GM12874 (cell line): ENCODE measurements at regions not wholly inside any gene's neighbourhood (a gene's known extent, or its start where the extent isn't known, plus 50 kb on each side); places are given as distances from the start of the nearest gene placed in this dataset.
A peak's percentile ranks its signal among the peaks of the same experiment; 100 is the strongest.

Experiments used
- TF ChIP-seq, protein P1 (sequence below): IDR thresholded peaks from 2 replicates; pipeline ENCODE4 v1.5.1; 2011; ENCODE audit warnings: low read depth, mild to moderate bottlenecking, control low read depth, low read length, moderate library complexity; ENCODE audit not compliant: insufficient read depth

DNA sequence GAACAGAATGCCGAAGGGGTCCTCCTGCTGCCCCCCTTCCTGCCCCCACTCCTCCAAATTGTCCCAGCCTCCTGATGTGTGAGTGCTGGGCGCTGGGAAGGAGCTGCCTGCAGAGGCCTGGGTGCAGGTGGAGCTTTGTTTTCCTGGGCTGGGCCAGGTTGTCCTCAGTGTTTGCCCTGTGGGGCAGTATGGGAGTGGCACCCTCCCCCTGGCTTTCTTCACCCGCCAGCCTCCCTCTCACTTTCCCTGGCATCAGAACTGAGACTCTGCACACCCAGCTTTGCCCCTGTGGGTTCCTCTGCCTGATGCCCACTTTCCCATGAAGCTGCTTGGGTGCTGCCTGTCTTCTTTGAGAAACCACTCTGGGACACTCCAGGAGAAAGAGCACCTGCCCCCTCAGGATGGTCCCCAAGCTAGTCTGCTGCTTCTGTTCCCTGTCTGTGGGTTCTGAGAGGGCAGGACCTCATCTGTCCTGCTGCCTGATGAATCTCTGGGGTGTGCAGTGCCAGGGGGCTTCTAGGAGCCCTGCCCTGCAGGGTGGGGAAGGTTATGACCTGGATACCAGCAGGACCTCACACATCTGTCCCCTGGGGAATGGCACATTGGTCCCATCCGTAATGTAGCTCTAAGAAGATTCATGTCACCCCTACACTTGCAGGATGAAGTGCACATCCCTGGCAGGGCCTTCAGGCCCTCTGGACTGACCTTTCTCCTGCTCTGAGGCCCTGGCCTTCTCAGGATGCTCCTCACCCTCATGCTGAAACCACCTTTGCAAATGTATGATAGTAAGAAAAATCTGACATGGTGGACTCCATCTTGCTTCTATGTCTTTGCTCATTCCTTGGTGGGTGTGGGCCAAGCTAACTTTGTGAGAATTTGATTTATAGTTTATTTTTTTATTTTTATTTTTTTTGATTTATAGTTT lies 146.8 kb upstream of the HS6ST1 start:
- TF ChIP-seq, protein P1, sequence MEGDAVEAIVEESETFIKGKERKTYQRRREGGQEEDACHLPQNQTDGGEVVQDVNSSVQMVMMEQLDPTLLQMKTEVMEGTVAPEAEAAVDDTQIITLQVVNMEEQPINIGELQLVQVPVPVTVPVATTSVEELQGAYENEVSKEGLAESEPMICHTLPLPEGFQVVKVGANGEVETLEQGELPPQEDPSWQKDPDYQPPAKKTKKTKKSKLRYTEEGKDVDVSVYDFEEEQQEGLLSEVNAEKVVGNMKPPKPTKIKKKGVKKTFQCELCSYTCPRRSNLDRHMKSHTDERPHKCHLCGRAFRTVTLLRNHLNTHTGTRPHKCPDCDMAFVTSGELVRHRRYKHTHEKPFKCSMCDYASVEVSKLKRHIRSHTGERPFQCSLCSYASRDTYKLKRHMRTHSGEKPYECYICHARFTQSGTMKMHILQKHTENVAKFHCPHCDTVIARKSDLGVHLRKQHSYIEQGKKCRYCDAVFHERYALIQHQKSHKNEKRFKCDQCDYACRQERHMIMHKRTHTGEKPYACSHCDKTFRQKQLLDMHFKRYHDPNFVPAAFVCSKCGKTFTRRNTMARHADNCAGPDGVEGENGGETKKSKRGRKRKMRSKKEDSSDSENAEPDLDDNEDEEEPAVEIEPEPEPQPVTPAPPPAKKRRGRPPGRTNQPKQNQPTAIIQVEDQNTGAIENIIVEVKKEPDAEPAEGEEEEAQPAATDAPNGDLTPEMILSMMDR = no peak

DNA sequence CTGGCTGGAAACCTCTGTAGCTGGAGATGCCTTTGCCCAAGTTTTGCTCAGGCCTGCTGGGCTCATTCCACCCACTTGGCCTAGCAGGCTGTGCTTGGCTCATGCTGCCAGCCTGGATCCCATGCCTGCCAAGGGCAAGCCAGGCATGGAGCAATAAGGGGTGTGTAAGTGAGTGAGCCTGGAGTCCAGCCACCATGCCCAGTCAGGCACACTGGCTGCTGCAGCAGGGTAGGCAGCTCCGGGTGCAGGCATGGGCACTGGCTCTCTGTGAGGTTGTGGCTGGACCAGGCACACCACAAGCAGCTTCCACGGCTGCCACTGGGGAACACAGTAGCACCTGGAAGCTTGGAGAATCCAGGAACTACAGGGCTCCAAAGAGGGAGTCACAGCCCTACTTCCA lies 147.7 kb upstream of the HS6ST1 start:
- TF ChIP-seq, protein P1 = no peak

DNA sequence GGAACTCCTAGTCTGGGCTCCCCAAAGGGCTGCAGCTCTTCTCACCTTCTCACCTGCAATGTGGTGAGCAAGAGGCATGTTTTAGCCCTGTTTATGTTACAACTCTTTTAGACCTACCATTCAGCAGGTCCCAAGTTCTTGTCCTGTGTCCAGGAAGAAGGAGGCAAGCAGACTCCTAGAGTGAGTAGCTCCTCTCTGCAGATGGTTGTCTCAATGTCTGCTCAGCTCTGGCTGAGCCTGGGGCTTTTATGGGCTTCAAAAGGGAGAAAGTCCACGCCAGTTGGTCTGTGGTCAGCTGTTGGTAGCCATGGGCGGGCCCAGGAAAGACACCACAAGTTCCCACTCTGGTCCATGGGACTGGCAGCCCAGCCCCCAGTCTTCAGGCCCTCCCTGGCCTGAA lies 148.1 kb upstream of the HS6ST1 start:
- TF ChIP-seq, protein P1 = no peak

- TF ChIP-seq, protein P1 = no peak
These were observed 148.8 kb upstream of the HS6ST1 start for GRCh38 chr2:128467321-128467969.

DNA sequence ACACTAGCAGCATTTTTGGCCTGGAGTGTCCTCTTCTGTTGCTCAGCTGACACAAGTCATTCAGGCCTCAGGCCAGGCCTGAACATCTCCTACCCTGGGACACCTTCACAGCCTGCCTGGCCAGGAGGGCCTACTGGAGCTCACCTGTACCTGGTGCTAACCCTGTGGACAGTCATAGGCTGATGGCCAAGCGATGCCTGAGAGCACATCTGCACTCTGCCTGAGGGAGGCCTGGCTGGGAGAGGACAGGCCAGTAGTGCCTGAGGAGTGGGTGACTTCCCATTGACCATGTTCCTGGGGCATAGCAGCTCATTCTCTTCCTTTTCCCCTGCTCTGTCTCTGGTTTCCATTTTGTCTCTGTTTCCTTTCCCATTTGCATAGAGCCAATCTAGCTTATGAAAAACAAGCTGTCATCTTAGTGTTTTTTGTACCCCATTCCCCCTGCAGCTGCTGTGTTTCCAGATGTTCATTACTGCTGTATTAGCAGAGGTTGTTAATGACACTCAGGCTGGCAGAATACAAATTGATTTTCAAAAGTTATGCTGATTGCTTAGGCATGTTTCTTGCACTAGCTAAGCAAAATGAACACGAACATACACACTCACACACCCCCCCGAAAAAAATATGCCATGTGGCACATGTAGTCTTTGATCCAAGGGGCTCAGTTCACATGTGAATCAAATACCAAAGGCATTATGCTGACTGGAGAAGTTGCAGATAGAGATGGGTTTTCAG lies 149.7 kb upstream of the HS6ST1 start:
- TF ChIP-seq, protein P1 = no peak

DNA sequence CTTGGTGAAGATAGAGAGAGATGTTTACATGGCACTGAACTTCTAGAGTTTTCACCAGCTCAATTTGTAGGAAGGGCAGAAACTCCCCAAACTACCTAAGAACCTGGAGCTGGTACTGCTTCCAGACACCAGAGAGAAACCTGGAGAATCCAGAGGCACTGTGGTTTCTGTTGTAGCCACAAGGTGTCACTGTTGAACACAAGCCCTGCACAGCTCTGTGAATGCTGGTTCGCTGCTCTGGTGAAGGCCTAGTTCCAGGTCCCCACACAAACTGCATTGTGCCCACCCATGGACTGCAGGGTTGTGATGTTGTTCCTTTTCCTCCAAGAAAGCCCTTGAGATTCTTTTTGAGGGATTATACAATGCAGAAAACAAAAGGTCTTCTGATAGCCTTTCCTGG lies 150.5 kb upstream of the HS6ST1 start:
- TF ChIP-seq, protein P1 = peak; percentile 36; the same call in 1 of the 2 replicates

DNA sequence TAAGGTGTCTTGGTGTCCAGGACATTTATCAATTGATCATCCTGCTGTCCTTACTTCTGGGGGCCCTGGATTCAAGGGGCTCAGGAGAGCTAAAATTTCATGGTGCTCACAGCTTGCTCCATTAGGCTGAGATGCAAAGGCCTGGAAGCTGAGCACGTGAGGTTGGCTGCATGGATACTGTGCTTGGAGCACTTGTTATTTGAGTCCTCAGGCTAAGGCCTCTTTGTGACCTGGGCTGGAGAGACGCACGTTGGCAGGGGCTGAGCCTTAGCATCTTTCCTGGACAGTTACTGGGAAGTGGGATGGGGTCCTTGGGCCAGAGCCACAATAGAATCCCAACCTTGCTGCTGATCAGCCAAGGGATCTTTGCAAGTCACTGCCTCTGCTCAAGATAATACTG lies 151.2 kb upstream of the HS6ST1 start:
- TF ChIP-seq, protein P1 = no peak
